HAP-1 (cell line): ENCODE measurements at regions not wholly inside any gene's neighbourhood (a gene's known extent, or its start where the extent isn't known, plus 50 kb on each side); places are given as distances from the start of the nearest gene placed in this dataset.
"Not testable (repeated sequence)": the region's sequence is repeated elsewhere in the genome, so short reads cannot be mapped to it uniquely, and the experiment has no call there.

ENCODE experiments used
- DNase-seq, 2 experiments: peaks; one replicate each; pipeline ENCODE4 v3.0.0-alpha.2; 2016 to 2020; ENCODE audit warnings: low spot score in 2 of 2
- H3K27me3 ChIP-seq: fragments of 250-450 bp; sonication (Bioruptor Pico); 2 replicates; pipeline ENCODE4 v1.5.1; 2020; ENCODE audit warnings: low read depth, mild to moderate bottlenecking, moderate library complexity
- H3K36me3 ChIP-seq: fragments of 250-450 bp; sonication (Bioruptor Pico); replicated peaks from 2 replicates; pipeline ENCODE4 v1.5.1; 2020; ENCODE audit warnings: mild to moderate bottlenecking
- H3K4me1 ChIP-seq: fragments of 250-450 bp; sonication (Bioruptor Pico); 2 replicates; pipeline ENCODE4 v1.5.1; 2020; ENCODE audit warnings: mild to moderate bottlenecking
- H3K4me3 ChIP-seq: fragments of 250-450 bp; sonication (Bioruptor Pico); 2 replicates; pipeline ENCODE4 v1.5.1; 2020; ENCODE audit warnings: mild to moderate bottlenecking, moderate library complexity
- H3K9me3 ChIP-seq: fragments of 250-450 bp; sonication (Bioruptor Pico); 2 replicates; pipeline ENCODE4 v1.5.1; 2020; ENCODE audit warnings: mild to moderate bottlenecking, moderate library complexity
- in situ Hi-C: fragments of 300-500 bp; cut with MboI; formaldehyde crosslinking; loops from 3 replicates; pipeline ENCODE4 v1.14.3; 2020; ENCODE audit warnings: low sequenced_read_pairs, inconsistent platforms, mixed read lengths

DNA sequence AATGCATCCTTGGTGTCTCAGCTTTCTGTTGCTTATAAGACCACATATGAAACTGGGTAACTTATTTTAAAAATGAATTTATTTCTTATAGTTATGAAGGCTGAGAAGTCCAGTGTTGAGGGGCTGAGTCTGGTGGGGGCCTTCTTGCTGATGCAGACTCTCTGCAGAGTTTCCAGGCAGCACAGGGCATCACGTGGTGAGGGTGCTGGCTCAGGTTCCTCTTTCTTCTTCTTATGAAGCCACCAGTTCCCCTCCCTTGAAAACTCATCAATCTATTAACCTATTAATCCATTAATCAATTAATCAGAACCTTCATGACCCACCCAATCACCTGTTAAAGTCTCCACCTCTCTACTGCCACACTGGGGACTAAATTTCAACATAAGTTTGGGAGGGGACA is 595.6 kb upstream of the NRP1 start:
- in situ Hi-C loops: no loop called here
- H3K36me3 ChIP-seq: no peaks in the 10 kb centered on the region
- DNase-seq: no peak
- no peaks in the 10 kb centered on the region for H3K27me3 ChIP-seq
- H3K9me3 ChIP-seq: no peaks in the 10 kb centered on the region
- no peaks in the 10 kb centered on the region for H3K4me1 ChIP-seq
- H3K4me3 ChIP-seq: no peak overlapping the region

DNA sequence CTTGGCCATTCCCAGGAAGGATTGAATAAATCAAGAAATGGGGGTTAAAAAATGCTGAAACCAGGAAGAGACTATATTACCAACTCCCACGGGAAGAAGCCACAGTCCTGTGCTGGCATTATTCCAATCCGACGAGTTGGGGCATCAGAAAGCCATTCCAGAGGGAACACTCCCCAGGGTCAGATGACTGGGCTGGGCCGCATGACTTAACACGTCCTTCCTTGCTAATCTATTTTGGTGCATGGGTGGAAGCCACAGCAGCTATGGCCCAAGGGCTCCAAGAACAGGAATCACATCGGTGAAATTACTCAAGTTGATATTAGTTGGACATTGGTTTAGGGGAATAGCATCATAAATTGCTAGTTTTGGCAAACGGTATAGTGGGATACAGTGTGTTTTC is 592.9 kb upstream of the NRP1 start:
- Histone ChIP-seq H3K4me1 (no peaks in the 10 kb centered on the region), H3K36me3 (no peaks in the 10 kb centered on the region), H3K27me3 (no peaks in the 10 kb centered on the region), H3K4me3 (no peak overlapping the region), H3K9me3 (no peaks in the 10 kb centered on the region)
- in situ Hi-C loops: no loop called here
- DNase-seq: no peak

DNA sequence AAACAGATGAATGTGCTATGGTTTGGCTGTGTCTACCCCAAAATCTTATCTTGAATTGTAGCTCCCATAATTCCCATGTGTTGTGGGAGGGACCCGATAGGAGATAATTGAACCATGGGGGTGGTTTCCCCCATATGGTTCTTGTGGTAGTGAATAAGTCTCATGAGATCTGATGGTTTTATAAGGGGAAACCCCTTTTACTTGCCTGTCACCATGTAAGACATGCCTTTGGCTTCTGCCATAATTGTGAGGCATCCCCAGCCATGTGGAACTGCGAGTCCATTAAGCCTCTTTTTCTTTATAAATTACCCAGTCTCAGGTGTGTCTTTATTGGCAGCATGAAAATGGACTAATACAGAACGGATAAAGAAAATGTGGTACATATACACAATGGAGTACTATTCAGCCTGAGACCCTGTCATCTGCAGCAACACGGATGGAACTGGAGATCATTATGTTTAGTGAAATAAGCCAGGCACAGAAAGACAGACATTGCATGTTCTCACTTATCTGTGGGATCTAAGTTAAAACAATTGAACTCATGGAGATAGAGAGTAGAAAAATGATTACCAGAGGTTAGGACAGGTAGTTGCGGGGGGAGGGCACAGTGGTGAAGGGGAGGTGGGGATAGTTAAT is 587.6 kb upstream of the NRP1 start:
- Histone ChIP-seq H3K4me1 (no peaks in the 10 kb centered on the region), H3K4me3 (no peak overlapping the region), H3K9me3 (no peaks in the 10 kb centered on the region), H3K36me3 (no peaks in the 10 kb centered on the region), H3K27me3 (no peaks in the 10 kb centered on the region)
- DNase-seq: no peak
- in situ Hi-C loops: no loop called here

DNA sequence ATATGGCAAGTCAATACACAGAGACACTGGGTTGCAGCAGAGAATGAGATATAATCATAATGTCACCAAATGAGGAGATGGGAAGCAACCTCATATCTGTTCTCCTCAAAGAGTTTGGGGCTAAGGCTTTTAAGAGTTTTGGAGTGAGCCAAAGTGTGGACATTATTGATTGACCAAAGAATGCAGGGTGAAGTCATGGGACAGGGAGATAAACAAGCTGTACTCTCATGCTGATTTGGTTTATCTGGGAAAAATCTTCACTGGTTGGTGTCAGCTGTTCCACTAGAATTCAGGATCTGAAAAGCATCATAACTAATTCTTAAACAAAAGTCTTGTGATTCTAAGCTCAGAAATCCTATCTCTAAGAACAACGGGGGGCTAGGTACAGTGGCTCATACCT is 585.9 kb upstream of the NRP1 start:
- no peaks in the 10 kb centered on the region for H3K4me1 ChIP-seq
- in situ Hi-C loops: no loop called here
- no peaks in the 10 kb centered on the region for H3K9me3 ChIP-seq
- no peak overlapping the region for H3K4me3 ChIP-seq
- H3K36me3 ChIP-seq: no peaks in the 10 kb centered on the region
- H3K27me3 ChIP-seq: no peaks in the 10 kb centered on the region
- no peak for DNase-seq

DNA sequence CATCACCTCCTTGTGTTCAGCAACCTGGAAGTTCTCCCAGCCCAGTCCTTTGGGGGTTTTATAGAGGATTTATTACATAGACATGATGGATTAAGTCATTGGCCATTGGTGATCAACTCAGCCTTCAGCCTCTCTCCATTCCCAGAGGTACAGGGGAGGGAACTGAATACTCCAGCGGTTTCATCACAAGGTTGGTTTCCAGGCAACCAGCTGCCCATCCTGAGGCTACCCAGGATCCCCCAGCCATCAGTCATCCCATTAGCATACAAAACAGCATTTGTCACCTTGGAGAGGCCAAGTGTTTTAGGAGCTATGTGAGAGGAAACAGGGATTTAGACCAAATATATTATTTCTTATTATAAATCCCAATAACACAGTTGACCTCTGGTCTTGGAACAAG is 584.8 kb upstream of the NRP1 start:
- H3K9me3 ChIP-seq: no peaks in the 10 kb centered on the region
- no peaks in the 10 kb centered on the region for H3K36me3 ChIP-seq
- H3K4me1 ChIP-seq: no peaks in the 10 kb centered on the region
- H3K4me3 ChIP-seq: no peak overlapping the region
- in situ Hi-C loops: no loop called here
- no peak for DNase-seq
- H3K27me3 ChIP-seq: no peaks in the 10 kb centered on the region

DNA sequence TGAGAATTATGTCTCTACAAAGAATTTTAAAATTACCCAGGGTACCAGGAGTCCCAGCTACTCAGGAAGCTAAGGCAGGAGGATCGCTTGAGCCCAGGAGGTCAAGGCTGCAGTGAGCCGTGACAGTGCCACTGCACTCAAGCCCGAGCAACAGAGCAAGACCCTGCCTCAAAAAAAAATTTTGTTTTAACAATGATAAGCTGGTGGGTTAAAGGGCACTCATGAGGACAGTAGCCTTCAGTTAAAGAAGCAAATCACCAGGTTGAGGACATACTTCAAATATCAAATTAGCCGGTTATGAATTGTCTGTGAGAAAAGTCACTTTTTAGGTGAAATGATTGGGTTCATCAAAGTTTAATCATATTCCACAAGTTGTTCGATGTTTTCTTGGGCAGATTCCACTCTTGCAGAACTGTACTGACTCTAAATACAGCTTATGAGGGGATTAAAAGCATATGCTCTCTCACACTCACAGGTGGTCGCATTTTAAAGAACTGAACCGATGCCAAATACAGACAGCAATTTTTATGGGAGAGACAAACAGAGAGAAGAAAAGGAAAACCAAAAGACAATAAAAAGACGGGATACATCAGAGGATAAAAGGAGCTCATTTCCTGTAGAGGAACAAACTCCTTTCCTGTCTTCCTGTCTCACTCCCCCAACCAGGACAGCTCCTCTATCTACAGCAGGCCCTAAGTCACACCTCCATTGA is 582.8 kb upstream of the NRP1 start:
- Histone ChIP-seq H3K9me3 (no peaks in the 10 kb centered on the region), H3K4me3 (no peak overlapping the region), H3K27me3 (no peaks in the 10 kb centered on the region), H3K36me3 (no peaks in the 10 kb centered on the region), H3K4me1 (no peaks in the 10 kb centered on the region)
- in situ Hi-C loops: no loop called here
- no peak for DNase-seq

DNA sequence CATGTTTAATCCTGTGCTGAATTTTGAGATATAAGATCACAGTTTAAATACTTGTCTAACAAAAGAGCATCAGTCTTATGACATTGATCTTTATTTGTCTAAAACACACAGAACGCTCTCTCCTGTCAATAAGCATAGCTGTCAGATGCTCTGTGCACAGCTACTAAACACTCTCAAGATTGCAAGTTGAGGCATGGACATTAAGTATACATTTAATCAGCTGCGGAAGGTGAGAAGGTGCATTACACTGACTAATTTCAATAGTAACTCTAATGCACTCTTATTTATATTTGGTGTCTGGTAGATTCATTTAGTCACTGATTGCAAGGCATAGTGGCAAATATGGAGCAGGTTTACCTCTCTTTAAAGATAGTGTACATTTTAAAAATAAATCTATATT is 580.3 kb upstream of the NRP1 start:
- Histone ChIP-seq H3K36me3 (no peaks in the 10 kb centered on the region), H3K27me3 (no peaks in the 10 kb centered on the region), H3K9me3 (no peaks in the 10 kb centered on the region), H3K4me3 (no peak overlapping the region), H3K4me1 (no peaks in the 10 kb centered on the region)
- in situ Hi-C loops: no loop called here
- no peak for DNase-seq

DNA sequence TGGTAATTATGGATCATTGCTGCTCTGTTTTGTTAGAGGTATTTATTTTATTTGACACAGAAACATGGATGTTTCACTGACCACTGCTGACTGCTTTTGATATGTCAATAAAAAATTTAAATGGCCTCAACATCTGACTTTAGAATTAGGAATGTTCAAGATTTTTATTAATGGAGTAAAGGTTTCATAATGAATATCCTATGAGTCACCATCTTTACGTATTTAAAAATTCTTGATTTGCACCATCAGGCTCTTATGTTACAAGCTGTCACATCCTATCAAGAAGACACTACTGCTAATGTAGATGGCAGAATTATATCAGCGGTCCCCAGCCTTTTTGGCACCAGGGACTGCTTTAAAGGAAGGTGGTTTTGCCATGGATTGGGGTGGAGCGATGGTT is 578.7 kb upstream of the NRP1 start:
- no peak for DNase-seq
- in situ Hi-C loops: no loop called here
- H3K4me1 ChIP-seq: no peaks in the 10 kb centered on the region
- no peak overlapping the region for H3K4me3 ChIP-seq
- no peaks in the 10 kb centered on the region for H3K36me3 ChIP-seq
- H3K9me3 ChIP-seq: no peaks in the 10 kb centered on the region
- H3K27me3 ChIP-seq: no peaks in the 10 kb centered on the region

DNA sequence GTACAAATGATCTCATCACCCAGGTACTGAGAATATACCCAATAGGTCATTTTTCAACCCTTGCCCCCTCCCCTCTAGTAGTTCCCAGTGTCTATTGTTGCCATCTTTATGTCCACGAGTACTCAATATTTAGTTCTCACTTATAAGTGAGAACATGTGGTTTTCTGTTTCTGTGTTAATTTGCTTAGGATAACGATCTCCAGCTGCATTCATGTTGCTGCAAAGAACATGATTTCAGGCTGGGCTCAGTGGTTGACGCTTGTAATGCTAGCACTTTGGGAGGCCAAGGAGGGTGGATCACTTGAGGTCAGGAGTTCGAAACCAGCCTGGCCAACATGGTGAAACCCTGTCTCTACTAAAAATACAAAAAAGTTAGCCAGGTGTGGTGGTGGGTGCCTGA is 575.0 kb upstream of the NRP1 start:
- in situ Hi-C loops, H3K4me3 ChIP-seq, H3K4me1 ChIP-seq, H3K36me3 ChIP-seq, H3K27me3 ChIP-seq, H3K9me3 ChIP-seq, DNase-seq: not testable (repeated sequence)

DNA sequence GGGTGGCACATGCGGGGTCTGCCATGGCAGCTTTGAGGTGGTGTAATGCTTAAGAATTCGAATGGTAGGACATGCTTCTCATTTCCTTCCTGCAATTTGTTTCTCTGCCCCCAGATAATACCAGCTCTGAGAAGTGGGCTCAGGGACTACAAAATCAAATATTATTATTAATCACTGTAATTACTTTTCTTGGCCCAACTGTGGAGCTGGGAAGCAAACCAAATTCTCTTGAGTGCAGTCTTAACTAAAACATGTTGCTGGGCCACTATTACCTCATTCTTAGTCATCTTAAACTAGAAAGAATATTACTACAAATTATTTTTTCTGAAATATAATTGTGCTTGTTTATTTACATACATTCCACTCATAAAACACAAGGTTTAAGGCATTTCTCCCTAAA is 566.7 kb upstream of the NRP1 start:
- H3K36me3 ChIP-seq: no peaks in the 10 kb centered on the region
- in situ Hi-C loops: no loop called here
- no peak for DNase-seq
- no peaks in the 10 kb centered on the region for H3K27me3 ChIP-seq
- no peaks in the 10 kb centered on the region; the same call in 1 of the 2 replicates for H3K9me3 ChIP-seq
- no peaks in the 10 kb centered on the region for H3K4me1 ChIP-seq
- no peak overlapping the region for H3K4me3 ChIP-seq

DNA sequence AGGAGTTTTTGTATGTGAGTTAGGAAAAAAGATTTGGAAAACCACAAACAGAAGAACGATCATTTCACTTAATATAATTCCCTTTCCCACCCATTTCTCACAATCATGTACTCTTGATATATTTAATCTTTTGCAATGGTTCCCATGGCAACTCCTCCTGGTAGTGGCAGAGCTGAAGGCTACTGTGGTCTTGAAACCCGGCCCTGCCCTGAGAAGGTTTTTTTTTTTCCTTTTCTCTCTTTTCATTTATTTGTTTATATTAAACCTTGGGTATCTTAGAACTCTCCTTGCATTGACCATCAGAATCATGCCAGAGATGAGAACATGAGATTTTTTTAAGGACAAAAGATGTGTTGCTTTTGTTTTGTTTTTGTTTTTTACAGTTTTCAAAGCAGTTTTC is 566.1 kb upstream of the NRP1 start:
- Histone ChIP-seq H3K27me3 (no peaks in the 10 kb centered on the region), H3K36me3 (no peaks in the 10 kb centered on the region), H3K4me3 (no peak overlapping the region), H3K9me3 (no peaks in the 10 kb centered on the region; the same call in 1 of the 2 replicates), H3K4me1 (no peaks in the 10 kb centered on the region)
- DNase-seq: no peak
- in situ Hi-C loops: no loop called here

DNA sequence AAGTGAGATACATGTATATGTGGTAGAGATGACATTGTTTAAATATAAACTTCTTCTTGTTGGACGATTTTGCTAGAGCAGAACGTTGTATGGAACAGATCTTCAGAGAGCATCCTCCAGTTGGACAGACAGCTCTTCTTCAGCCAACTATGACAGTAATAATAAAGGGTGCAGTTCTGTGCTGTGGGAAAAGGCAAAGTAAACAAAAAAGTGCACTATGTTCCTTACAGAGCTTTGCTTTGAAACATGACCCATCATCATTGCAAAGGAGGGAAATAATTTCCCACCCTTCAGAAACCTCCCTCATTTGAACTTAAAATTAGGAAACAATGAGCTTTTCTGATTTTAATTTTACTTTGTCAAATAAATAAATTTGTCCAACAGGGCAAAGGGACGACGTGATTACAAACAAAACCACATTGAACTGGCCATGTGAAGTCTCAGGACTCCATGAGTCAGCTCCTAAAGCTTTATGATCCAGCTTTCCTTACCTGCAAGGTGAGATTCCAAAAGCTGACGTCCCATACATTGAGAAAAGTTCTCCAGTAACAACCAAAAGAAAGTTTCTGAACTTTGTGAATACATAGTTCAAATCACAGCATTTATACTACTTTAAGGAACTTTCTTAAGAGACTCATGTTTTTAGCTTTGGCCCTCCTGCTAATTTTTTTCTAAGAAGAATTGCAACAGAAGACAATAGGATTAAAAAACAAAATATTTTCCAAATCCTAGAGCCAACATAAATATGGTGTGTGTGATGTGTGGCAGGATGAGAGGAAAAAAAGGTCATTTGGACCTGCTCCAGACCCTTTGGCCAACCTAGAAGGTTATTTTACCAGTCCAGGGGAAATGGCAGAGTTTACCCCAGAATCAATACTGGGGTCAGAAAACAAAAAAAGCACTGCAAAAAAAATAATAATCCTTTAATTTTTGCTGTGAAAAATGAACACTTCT is 565.4 kb upstream of the NRP1 start:
- Histone ChIP-seq H3K27me3 (no peaks in the 10 kb centered on the region), H3K4me3 (no peak overlapping the region), H3K9me3 (no peaks in the 10 kb centered on the region; the same call in 1 of the 2 replicates), H3K36me3 (no peaks in the 10 kb centered on the region), H3K4me1 (no peaks in the 10 kb centered on the region)
- in situ Hi-C loops: no loop called here
- DNase-seq: no peak

DNA sequence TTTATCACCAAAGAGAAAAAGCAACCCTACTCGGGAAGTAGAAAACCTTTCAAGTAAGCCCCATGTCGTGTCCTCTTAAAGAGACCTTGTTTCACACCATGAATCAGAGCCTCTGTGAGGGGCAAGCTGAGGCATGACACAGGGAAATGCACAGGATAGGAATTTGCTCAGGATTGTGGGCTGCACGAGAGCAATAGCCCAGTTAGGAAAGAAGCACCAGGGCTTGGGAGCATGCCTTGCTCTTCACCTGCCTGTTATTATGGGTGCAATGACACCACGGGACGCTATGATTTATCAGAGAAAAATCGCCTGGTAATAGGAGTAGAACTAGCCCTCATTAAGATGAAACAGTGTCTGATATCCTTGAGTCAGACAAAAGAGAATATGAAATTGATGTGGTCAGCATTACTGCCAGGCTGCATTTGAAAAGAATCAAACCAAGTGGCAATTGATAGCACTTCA is 562.9 kb upstream of the NRP1 start:
- Histone ChIP-seq H3K36me3 (no peaks in the 10 kb centered on the region), H3K4me1 (no peaks in the 10 kb centered on the region), H3K27me3 (no peaks in the 10 kb centered on the region), H3K4me3 (no peak overlapping the region), H3K9me3 (no peaks in the 10 kb centered on the region; the same call in 1 of the 2 replicates)
- no peak for DNase-seq
- in situ Hi-C loops: no loop called here

DNA sequence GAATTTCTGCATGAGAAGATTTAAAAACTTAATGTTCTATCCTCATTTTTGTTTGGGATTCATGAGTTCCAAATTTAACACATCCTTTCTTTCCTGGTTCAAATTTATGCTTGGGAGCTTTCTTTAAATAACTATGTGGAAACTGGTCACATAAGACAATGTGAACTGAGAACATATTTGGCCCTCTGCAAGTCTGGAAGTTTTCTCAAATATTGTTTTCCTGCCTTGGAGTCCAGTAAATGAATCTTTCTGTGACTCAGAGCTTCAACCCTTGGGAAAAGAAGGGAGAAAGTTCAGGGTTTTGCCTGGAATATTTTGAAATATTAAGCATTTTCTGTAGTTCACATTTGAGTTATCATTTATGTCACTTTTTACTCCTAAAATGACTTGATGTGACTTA is 559.0 kb upstream of the NRP1 start:
- DNase-seq: no peak
- in situ Hi-C loops: no loop called here
- H3K36me3 ChIP-seq: no peaks in the 10 kb centered on the region
- no peaks in the 10 kb centered on the region for H3K4me1 ChIP-seq
- no peaks in the 10 kb centered on the region for H3K27me3 ChIP-seq
- no peak overlapping the region for H3K4me3 ChIP-seq
- H3K9me3 ChIP-seq: no peaks in the 10 kb centered on the region
